NB4 (cell line): ENCODE measurements at regions not wholly inside any gene's neighbourhood (a gene's known extent, or its start where the extent isn't known, plus 50 kb on each side); places are given as distances from the start of the nearest gene placed in this dataset.

ENCODE experiments used
- POLR2A ChIP-seq: IDR thresholded peaks from 2 replicates; pipeline ENCODE4 v1.6.1; 2011; ENCODE audit warnings: mild to moderate bottlenecking; ENCODE audit not compliant: insufficient read length; ENCODE audit errors: extremely low read depth
- TF ChIP-seq, protein P1 (sequence below): IDR thresholded peaks from one replicate; pipeline ENCODE4 v1.5.1; 2012; ENCODE audit warnings: low read depth, low read length
- TF ChIP-seq, protein P2 (sequence below): IDR thresholded peaks from 2 replicates; pipeline ENCODE4 v1.6.1; 2011; ENCODE audit warnings: low read depth, low read length

GRCh38 chr12:105451798-105452197 is 121.3 kb downstream of the C12orf75 start:
- TF ChIP-seq, protein P1, sequence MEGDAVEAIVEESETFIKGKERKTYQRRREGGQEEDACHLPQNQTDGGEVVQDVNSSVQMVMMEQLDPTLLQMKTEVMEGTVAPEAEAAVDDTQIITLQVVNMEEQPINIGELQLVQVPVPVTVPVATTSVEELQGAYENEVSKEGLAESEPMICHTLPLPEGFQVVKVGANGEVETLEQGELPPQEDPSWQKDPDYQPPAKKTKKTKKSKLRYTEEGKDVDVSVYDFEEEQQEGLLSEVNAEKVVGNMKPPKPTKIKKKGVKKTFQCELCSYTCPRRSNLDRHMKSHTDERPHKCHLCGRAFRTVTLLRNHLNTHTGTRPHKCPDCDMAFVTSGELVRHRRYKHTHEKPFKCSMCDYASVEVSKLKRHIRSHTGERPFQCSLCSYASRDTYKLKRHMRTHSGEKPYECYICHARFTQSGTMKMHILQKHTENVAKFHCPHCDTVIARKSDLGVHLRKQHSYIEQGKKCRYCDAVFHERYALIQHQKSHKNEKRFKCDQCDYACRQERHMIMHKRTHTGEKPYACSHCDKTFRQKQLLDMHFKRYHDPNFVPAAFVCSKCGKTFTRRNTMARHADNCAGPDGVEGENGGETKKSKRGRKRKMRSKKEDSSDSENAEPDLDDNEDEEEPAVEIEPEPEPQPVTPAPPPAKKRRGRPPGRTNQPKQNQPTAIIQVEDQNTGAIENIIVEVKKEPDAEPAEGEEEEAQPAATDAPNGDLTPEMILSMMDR, result no peak
- no peak for TF ChIP-seq POLR2A
- TF ChIP-seq, protein P2, sequence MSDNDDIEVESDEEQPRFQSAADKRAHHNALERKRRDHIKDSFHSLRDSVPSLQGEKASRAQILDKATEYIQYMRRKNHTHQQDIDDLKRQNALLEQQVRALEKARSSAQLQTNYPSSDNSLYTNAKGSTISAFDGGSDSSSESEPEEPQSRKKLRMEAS, result no peak
